Endothelial cell of umbilical vein (primary cell): ENCODE measurements at regions not wholly inside any gene's neighbourhood (a gene's known extent, or its start where the extent isn't known, plus 50 kb on each side); places are given as distances from the start of the nearest gene placed in this dataset.

Experiments
- EZH2 ChIP-seq: IDR thresholded peaks from 2 replicates; pipeline ENCODE4 v1.6.1; 2012; ENCODE audit warnings: borderline replicate concordance, low read depth, mild to moderate bottlenecking, moderate library complexity, low read length, inconsistent platforms; ENCODE audit not compliant: severe bottlenecking
- FOS ChIP-seq: IDR thresholded peaks from 2 replicates; pipeline ENCODE4 v1.6.1; 2011; ENCODE audit warnings: mild to moderate bottlenecking, low read length, moderate library complexity, borderline replicate concordance; ENCODE audit not compliant: insufficient read depth
- GATA2 ChIP-seq: IDR thresholded peaks from 2 replicates; pipeline ENCODE4 v1.7.0; 2011; ENCODE audit warnings: low read depth, mild to moderate bottlenecking, moderate library complexity, mixed read lengths, low read length; ENCODE audit not compliant: insufficient read length, insufficient read depth
- JUN ChIP-seq: IDR thresholded peaks from 2 replicates; pipeline ENCODE4 v1.6.1; 2011; ENCODE audit warnings: borderline replicate concordance, low read depth; ENCODE audit not compliant: insufficient read length, insufficient read depth
- MYC ChIP-seq: IDR thresholded peaks from one replicate; pipeline ENCODE4 v1.6.1; 2011; ENCODE audit warnings: mild to moderate bottlenecking, low read depth, low read length
- POLR2A ChIP-seq: IDR thresholded peaks from 2 replicates; pipeline ENCODE4 v1.6.1; 2012; ENCODE audit warnings: low read depth, mild to moderate bottlenecking, control low read depth, low read length
- POLR2AphosphoS5 ChIP-seq: IDR thresholded peaks from 2 replicates; pipeline ENCODE4 v1.6.1; 2012; ENCODE audit warnings: low read depth, mild to moderate bottlenecking, control low read depth, low read length, moderate library complexity; ENCODE audit not compliant: insufficient read depth
- TF ChIP-seq, protein P1 (sequence below), 2 donors: IDR thresholded peaks; 1 replicate in 1 of 2; 2 replicates in 1 of 2; pipeline ENCODE4 v1.5.1; 2011; ENCODE audit warnings: low read length in 2 of 2, mild to moderate bottlenecking in 2 of 2, moderate library complexity in 2 of 2, control low read depth in 1 of 2, inconsistent platforms in 1 of 2, low read depth in 1 of 2; ENCODE audit not compliant: insufficient read depth in 1 of 2; ENCODE audit errors: extremely low read depth in 1 of 2
- TF ChIP-seq, protein P2 (sequence below): IDR thresholded peaks from 2 replicates; pipeline ENCODE4 v1.6.1; 2011; ENCODE audit not compliant: insufficient read depth, insufficient read length

DNA sequence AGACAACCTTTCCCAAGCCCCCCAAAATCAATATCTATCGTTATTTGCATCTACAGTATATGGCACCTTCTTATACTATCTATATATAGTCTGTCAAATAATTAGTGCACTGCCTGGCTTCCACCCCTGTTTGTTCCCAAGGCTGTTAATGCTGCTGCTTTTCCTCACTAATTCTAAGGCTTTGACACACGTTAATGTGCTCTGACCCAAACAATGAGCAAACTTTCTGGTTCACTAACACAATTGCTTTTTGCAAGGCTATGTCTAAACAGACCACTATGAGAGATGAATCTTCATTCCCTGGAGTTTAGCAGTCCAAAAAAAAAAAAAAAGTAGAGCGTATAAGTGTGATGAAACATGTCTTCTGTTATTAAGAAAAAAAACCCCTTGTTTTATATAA, 360.9 kb upstream of the AGA start:
- TF ChIP-seq, protein P1, sequence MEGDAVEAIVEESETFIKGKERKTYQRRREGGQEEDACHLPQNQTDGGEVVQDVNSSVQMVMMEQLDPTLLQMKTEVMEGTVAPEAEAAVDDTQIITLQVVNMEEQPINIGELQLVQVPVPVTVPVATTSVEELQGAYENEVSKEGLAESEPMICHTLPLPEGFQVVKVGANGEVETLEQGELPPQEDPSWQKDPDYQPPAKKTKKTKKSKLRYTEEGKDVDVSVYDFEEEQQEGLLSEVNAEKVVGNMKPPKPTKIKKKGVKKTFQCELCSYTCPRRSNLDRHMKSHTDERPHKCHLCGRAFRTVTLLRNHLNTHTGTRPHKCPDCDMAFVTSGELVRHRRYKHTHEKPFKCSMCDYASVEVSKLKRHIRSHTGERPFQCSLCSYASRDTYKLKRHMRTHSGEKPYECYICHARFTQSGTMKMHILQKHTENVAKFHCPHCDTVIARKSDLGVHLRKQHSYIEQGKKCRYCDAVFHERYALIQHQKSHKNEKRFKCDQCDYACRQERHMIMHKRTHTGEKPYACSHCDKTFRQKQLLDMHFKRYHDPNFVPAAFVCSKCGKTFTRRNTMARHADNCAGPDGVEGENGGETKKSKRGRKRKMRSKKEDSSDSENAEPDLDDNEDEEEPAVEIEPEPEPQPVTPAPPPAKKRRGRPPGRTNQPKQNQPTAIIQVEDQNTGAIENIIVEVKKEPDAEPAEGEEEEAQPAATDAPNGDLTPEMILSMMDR (IDR thresholded peaks at IDR 0.05; ENCODE audit: extremely low read depth in 1 of 2, insufficient read depth in 1 of 2, low read depth in 1 of 2, low read length in 2 of 2), result no peak
- TF ChIP-seq POLR2A, result no peak
- TF ChIP-seq POLR2AphosphoS5, result no peak
- no peak for TF ChIP-seq JUN
- TF ChIP-seq, protein P2, sequence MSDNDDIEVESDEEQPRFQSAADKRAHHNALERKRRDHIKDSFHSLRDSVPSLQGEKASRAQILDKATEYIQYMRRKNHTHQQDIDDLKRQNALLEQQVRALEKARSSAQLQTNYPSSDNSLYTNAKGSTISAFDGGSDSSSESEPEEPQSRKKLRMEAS, result no peak
- TF ChIP-seq EZH2, result no peak
- no peak for TF ChIP-seq MYC
- no peak for TF ChIP-seq FOS
- TF ChIP-seq GATA2, result no peak
